GM18498 (cell line): ENCODE measurements at regions not wholly inside any gene's neighbourhood (a gene's known extent, or its start where the extent isn't known, plus 50 kb on each side); places are given as distances from the start of the nearest gene placed in this dataset.
"Not testable (repeated sequence)": the region's sequence is repeated elsewhere in the genome, so short reads cannot be mapped to it uniquely, and the experiment has no call there.

Source experiments
- ATAC-seq: cut with Tn5 transposase; IDR thresholded peaks from one replicate; pipeline ENCODE4 v1.9.1; 2021; ENCODE audit warnings: mild to moderate bottlenecking, moderate library complexity; ENCODE audit not compliant: unreplicated experiment

DNA sequence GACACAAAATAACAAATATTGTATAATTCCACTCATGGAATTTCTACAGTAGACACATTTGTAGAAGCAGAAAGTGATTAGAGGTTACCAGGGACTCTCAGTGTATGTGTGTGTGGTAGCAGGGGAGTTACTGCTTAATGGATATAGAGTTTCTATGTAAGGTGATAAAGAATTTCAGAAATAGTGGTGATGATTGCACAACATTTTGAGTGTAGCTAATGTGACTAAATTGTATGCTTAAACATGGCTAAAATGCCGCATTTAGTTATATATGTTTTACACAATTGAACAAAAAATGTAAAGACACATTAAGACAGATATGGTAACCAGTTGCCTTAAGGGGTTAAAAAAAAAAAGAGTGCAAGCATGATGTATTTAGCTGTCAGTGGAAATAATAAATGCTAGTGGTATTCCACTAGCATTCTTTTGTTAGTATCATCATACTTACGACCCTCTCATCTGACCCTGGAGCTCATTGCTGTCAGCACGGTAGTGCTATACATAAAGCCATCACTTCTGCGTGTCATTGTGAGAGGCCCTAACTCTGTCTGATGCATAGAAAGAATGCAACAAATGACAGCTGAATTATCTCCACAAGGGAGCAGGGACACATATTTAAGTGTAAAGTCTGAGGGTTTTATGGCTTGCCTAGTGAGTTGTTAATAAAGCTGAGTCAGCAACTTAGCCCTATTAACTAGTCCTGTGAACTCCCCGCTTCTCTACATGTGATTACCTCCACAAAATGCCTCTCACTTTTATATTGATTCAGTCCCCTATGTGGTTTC is 134.1 kb upstream of the RXFP2 start:
- no peak for ATAC-seq

GRCh38 chr13:31607531-31607930 is 131.8 kb upstream of the RXFP2 start:
- not testable (repeated sequence) for ATAC-seq

DNA sequence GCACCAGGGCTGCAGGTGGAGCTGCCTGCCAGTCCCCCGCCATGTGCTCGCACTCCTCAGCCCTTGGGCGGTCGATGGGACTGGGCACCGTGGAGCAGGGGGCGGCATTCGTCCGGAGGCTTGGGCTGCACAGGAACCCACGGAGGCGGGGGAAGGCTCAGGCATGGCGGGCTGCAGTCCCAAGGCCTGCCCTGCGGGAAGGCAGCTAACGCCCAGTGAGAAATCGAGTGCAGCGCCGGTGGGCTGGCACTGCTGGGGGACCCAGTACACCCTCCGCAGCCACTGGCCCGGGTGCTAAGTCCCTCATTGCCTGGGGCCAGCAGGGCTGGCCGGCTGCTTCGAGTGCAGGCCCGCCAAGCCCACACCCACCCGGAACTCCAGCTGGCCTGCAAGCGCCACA is 130.5 kb upstream of the RXFP2 start:
- not testable (repeated sequence) for ATAC-seq

DNA sequence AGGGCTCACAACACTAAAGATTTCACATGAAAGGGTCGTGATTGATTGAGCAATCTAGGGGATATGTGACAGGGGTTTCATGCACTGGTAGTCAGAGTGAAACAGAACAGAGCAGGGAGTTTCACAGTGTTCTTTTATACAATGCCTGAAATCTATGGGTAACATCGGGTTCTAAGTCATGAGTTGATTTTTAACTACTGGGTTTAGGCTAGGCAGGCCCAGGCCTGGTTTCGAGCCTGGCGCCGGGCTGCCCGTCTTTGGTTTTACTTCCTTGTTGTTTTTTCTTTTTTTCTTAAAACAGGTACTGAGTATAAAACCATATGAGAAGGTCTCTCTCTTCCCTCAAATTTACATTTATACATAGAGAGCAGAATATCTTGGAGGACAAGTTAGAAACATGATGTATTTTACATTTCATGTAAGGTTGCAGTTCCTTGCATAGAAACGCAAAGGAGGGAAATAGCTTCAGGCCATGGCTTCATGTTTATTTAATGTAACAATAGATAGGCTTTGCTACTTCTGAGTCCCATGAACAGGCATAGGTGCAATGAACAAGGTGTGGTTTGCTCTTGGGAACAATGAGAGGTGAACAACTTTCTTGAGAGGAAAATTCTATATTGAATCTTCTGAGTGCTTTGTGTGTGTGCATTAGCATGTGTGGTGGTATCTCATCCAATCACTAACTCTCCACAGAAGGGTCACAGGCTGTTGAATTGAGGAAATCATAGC is 128.9 kb upstream of the RXFP2 start:
- ATAC-seq, result no peak

GRCh38 chr13:31611214-31611613 is 128.1 kb upstream of the RXFP2 start:
- ATAC-seq, result no peak

- no peak for ATAC-seq
Observed at GRCh38 chr13:31614073-31614472, 125.3 kb upstream of the RXFP2 start.

DNA sequence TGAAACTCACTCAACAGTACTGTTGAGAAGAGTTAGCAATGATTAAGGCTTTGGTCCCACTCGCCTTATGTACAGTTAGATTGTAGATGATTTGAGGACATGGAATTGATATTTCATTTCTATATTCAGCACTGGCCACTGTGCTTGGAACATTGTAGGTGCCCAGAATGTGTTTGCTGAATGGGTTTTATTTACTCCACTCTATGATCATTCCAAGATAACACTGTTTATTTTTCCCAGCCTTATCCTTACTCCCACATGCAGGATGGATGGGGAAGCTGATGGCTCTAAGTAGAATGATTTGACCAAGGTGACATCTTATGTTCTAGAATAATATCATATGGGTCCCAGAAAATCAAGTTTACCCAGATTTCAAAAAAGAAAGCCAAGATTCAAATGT is 124.6 kb upstream of the RXFP2 start:
- ATAC-seq, result no peak

DNA sequence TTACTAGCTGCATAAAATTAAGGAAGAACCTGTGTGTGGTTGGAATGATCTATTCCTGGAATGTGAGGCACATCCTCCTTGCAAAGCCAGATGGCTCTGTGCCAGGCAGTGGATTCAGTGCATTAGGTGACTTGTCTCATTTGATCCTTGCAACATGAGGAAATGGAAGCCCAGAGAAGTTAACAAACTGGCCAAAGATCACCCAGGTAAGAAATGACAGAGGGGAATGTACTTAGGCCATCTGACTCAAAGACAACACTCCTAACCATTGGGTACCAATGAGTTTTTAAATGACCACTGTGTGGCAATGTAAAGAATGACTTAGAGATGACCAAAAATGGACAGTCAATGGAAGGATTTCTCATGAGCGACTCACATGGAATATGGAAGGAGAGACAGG is 114.2 kb upstream of the RXFP2 start:
- ATAC-seq, result no peak

DNA sequence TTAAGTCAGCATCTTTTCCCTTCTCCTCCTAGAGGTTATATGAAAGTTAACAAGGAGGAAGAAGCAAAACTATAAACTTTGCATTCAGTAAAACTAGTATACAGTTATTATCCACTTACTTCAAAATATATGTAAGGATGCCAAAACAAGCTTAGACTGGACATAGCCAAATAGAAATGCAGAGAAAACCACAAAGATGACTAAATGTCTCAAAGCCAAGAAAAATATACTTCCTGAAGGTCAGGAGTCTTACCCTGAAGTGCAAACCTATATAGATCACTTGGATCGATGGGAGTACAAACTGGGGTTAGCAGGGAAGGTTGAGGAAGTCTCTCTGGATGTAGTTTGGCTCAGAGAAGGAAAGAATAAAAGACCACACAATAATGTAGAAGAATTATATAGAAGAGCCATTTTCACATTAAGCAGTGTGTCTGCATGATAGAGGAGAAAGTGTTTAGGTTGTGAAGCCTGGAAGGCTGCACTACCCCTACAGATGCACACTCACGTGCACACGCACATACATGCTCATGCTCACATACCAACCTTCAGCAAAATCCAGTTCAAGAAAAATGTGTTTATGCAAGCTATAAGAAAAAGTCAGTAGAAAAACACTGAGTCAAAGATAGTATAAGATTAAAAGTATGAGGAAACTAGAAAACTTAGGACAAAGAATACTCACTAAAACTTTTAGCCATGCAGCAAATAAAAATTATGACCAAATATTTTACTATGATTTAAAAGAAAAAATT is 112.1 kb upstream of the RXFP2 start:
- no peak for ATAC-seq

DNA sequence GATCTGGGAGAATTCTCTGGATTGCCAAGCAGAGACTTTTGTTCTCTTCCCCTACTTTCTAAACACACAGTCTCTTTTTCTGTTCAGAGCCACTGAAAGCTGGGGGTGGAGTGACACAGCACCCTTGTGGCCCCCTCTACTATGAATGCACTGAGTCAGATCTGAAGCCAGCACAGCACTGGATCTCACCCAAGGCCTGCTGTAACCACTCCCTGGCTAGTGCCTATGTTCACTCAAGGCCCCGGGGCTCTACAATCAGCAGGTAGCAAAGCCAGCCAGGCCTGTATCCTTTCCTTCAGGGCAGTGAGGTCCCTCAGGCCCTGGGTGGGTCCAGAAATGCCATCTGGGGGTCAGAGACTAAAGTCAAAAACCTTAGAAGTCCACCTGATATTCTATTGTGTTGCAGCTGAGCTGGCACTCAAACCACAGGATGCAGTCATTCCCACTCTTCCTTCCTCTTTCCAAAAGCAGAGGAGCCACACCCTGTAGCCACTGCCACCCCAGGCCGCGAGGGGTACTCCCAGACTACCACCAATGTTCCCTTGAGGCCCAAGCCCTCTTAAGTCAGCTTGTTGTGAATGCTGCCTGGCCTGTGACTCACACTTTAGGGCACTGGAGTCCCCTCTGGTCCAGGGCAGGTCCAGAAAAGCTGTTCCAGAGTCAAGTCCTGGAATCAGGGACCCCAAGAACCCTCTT is 110.1 kb upstream of the RXFP2 start:
- no peak for ATAC-seq

DNA sequence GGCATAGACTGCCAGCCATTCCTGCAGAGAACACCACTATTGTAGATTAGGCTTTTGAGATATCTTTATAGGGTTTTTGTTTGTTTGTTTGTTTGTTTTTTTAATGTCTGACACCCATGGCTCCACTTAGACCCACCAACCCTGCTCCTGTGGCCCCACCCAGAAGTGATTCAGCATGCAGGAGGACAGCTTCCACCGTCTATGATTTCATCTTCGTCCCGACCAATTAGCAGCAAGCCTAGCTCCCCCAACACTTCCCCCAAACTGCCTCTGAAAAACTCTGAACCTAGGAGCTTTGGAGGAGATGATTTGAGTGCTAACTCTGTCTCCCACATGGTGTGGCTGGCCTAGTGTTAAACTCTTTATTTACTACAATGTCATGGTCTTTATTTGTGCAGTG is 108.3 kb upstream of the RXFP2 start:
- ATAC-seq, result no peak

- ATAC-seq, result no peak
Observed at GRCh38 chr13:31631746-31632145, 107.6 kb upstream of the RXFP2 start.

DNA sequence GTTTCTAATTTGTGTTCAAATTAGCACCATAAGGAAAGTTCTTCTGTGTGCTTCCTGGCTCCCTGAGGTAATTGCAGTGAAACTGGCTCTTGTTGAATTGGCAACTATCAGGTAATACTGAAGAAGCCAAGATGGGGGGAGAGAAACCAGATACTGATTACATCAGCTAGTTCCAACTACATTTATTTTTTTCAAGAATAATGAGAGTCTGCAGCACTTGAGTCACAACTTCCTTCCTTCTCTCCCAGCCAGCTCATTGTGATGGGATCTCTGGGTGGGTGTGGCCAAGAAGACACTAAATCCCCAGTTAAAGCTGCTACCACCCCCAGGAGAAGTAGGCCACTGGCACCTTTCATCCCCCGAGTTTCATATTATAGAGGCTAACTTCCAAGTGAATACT is 100.7 kb upstream of the RXFP2 start:
- ATAC-seq, result no peak

DNA sequence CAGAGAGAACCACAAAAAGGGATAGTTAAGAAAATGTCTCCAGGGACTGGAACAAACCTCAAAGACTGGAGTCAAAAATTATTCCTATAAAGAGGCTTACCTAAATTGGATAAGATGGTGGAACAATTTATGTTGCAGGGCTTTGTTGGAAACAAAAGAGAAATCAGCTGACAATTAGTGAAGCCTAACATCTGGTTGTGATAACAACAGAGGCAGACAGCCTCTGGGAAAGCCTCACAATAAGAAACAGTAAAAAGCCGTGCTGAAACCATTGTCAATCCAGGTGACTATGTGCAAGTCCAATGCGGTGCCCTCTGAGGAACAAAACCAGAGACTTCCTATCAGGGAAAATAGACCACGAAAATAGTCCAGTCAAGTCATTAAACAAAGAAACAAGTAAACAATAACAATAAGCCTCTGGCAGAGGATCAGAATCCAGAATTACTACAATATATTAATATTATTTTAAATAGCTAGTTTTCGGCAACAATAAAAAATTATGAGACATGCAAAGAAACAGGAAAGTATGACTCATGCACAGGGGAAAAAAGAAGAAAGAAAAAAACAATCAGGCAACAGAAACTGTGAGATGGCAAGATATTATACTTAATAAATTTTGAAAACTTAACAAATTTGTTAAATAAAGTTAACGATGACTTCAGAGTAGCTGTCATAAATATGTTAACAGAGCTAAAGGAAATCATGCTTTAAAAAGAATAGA is 99.7 kb upstream of the RXFP2 start:
- no peak for ATAC-seq

DNA sequence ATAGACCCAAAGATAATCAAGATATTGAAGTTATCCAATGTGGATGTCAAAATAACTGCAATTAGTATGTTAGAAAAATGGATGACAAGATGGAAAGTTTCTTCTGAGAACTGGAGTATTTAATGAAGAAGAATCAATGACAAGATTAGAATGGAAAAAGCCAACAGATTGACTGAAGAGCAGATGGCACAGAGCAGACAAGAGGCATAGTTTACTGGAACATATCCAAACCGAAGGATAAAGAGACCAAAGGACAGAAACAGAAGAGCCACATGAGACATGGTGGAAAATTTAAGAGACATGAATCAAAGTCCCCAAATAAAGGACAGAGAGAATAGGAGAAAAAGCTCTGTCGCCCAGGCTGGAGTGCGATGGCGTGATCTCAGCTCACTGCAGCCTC is 89.6 kb upstream of the RXFP2 start:
- ATAC-seq, result no peak

DNA sequence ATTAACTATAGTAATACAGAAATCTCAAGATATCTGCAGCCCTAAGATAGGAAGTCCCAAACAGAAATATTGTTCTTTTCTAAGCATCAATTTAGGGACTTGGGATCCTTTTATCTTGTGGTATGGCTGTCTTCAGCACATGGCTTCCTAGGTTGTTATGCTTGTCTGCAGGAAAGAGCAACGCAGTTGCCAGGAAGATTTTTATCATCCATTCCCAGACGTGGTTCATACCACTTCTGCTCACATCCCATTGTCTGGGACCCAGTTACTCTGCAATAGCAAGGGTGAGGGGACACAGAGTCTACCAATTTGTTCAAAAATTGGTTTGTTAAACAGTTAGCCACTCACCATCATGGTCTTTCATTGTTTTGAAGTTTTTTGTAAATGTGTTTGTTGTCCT is 85.6 kb upstream of the RXFP2 start:
- ATAC-seq, result no peak

DNA sequence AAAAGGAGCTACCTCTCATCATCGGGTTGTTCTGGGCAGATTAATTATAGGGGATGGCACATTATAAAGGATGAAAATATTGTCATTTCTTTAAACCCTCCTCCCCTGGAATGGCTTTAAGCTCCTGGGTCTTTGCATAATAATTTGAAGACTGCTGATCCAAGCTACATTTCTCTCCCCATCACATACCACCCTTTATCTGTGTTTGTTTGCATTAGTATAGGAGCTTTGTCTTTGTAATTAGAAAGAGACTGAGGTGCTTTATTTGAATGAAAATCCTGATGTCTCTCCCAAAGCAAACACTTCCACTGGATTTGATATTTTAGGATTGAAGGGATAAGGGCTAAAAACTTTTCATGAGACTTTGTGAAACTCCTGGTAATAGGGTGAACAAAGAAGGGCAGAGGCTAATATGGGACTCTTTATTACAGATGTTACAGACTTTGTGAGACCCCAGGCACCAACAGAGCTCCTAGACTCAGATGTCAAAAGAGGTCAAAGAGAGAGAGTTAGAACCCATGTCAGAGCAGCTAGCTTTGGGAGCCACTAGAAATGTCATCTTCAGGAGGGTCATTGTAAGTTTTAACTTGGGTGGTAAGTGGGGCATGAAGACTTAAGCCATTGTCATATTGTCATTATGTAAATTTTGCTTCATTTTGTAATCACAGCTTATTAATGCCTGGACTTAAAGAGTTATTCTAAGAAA is 75.3 kb upstream of the RXFP2 start:
- no peak for ATAC-seq

DNA sequence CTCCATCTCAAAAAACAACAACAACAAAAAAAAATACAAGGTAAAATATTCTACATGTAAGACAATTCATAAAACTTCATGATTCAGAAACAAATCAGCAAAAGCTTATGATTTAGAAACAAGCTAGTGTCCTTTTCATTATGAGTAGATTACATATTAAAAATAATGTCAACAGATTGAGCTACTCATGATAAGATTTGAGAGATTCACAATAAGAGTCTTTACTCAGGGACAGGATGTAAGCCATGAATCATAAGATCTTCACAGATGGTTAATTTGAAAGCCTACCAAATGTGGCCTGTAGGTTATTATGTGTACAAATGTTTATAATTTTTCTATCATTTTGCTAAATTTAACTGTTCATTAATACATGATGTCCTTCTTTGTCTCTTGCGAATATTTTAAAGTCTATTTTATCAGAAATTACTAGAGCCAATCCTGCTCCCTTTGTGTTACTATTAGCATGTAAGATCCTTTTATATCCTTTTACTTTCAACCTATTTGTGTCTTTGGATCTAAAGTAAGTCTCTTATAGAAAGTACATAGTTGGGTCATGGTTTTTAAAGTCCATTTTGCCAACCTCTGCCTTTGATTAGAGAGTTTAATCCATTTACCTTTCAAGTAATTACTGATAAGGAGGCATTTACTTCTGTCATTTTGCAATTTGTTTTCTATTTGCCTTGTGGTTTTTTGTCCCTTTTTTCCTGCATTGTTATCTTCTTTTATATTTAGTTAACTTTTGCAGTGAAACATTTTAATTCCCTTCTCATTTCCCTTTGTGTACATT is 68.3 kb upstream of the RXFP2 start:
- no peak for ATAC-seq

GRCh38 chr13:31674051-31674450 is 65.3 kb upstream of the RXFP2 start:
- ATAC-seq, result no peak
